GM19468 (cell line): ENCODE measurements at regions not wholly inside any gene's neighbourhood (a gene's known extent, or its start where the extent isn't known, plus 50 kb on each side); places are given as distances from the start of the nearest gene placed in this dataset.
"Not testable (repeated sequence)": the region's sequence is repeated elsewhere in the genome, so short reads cannot be mapped to it uniquely, and the experiment has no call there.

Source experiments
- ATAC-seq: cut with Tn5 transposase; IDR thresholded peaks from one replicate; pipeline ENCODE4 v1.9.1; 2021; ENCODE audit warnings: mild to moderate bottlenecking, moderate library complexity, moderate number of reproducible peaks; ENCODE audit not compliant: unreplicated experiment; ENCODE audit errors: extremely low read depth

- no peak for ATAC-seq
Observed at GRCh38 chr15:77851691-77852090, 219.0 kb upstream of the LINGO1 start.

- ATAC-seq: no peak
Observed at GRCh38 chr15:77851086-77851485, 218.4 kb upstream of the LINGO1 start.

GRCh38 chr15:77846986-77847385 lies 214.3 kb upstream of the LINGO1 start:
- no peak for ATAC-seq

- no peak for ATAC-seq
Observed at GRCh38 chr15:77846360-77846759, 213.6 kb upstream of the LINGO1 start.

GRCh38 chr15:77844798-77845446 lies 212.2 kb upstream of the LINGO1 start:
- no peak for ATAC-seq

GRCh38 chr15:77843546-77843945 lies 210.8 kb upstream of the LINGO1 start:
- ATAC-seq: no peak

- ATAC-seq: no peak
Observed at GRCh38 chr15:77840991-77841775, 208.5 kb upstream of the LINGO1 start.

- no peak for ATAC-seq
Observed at GRCh38 chr15:77839970-77840905, 207.5 kb upstream of the LINGO1 start.

GRCh38 chr15:77839456-77839855 lies 206.7 kb upstream of the LINGO1 start:
- ATAC-seq: no peak

- no peak for ATAC-seq
Observed at GRCh38 chr15:77838595-77838994, 205.9 kb upstream of the LINGO1 start.

GRCh38 chr15:77838061-77838460 lies 205.3 kb upstream of the LINGO1 start:
- no peak for ATAC-seq

GRCh38 chr15:77837649-77838025 lies 204.9 kb upstream of the LINGO1 start:
- ATAC-seq: no peak

GRCh38 chr15:77836906-77837648 lies 204.4 kb upstream of the LINGO1 start:
- ATAC-seq: no peak

- no peak for ATAC-seq
Observed at GRCh38 chr15:77836121-77836692, 203.5 kb upstream of the LINGO1 start.

- ATAC-seq: no peak
Observed at GRCh38 chr15:77834276-77834990, 201.7 kb upstream of the LINGO1 start.

- ATAC-seq: no peak
Observed at GRCh38 chr15:77832874-77833273, 200.2 kb upstream of the LINGO1 start.

GRCh38 chr15:77831986-77832385 lies 199.3 kb upstream of the LINGO1 start:
- ATAC-seq: no peak

- no peak for ATAC-seq
Observed at GRCh38 chr15:77830051-77830468, 197.3 kb upstream of the LINGO1 start.

GRCh38 chr15:77829331-77829730 lies 196.6 kb upstream of the LINGO1 start:
- not testable (repeated sequence) for ATAC-seq
